ENCODE measurements at regions not wholly inside any gene's neighbourhood (a gene's known extent, or its start where the extent isn't known, plus 50 kb on each side); places are given as distances from the start of the nearest gene placed in this dataset.
A peak's percentile ranks its signal among the peaks of the same experiment; 100 is the strongest.

DNA sequence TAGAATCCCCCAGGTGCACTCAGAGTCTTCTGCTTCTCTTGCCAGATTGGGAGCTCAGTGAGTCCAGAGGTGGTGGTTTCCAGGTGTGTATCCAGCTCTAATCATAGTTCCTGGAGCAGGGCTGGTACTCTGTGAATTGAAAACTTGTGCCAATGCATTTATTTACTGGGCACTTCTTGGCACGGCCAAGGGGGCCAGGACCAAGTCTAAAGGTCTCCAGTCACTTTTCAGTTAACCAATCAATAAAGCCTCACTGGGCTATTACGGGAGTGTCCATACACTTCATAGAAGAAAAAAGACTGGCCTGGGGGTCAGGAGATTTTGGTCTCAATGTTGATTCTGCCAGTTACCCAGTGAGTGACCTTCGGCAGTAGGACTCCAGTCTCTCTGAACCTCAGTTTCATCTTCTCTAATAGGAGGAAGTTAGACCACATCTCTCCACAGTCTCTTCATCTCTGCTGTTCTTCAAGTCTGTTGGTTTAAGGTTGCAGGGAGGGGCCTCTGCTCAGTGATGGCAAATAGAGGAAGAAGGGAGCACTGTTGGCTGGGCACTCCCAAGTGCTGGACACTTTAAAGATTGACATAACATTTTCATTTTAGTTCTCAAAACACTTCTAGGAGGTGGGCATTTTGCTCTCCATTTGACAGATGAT lies 188.5 kb upstream of the E2F8 start:
- no peak for DNase-seq

DNA sequence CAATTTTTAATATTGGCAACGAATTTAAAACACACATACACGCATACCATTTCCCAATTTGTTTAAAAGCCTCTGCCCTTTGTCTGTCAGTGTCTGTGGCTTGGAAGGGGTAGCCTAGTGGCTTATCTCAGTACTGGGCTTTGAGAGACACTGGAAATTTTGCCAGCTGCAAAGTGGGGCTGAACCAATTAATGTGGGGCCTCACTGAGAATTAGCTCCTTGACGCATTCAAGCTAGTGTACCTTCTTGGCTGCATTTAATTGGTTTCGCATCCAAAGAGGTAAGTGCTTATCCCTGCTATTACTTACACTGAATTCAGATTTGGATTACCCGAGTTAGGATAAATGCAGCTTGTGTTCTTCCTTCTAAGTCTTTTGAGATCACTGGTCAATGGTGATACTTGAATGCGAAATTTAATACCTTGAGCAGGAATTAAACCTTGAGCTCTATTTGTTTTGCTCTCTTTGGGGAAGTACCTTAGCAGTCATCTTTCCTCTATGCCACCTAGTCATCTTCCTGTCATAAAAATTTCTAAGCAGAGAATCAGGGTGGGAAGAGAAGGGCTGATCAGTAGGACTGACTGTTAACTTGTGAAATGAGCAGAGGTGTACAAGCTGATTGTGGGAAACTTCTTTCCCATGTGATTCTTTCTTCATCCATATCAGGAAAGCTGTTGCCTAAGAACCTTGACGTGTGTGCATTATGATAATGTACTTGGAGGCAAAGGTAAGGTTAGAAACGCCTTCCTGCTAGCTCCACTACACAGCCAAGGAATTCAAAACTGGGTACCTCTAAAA lies 187.7 kb upstream of the E2F8 start:
- DNase-seq = no peak

GRCh38 chr11:19426756-19427403 lies 186.1 kb upstream of the E2F8 start:
- DNase-seq = peak; percentile 8

- no peak for DNase-seq
Measured at GRCh38 chr11:19426011-19426755, 185.4 kb upstream of the E2F8 start.

DNA sequence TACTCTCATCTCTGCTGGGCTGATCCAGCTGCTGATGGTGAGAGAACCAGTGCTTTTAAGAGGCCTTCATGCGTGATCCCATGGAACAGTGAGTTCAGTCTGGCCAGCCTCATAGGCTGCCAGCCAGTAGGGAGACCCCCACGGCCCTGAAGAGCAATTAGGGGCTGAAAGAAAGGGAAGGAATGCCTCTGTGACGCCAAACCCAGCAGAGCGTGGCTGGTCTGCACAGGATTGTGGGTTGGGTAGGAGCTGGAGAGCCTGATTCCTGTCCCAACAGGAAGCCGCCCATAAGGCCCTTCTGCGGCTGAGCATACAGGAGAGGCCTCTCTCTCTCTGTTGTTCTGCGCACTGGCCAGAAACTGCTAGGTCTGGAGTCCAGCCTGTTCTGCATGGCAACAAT lies 181.5 kb upstream of the E2F8 start:
- DNase-seq = no peak

GRCh38 chr11:19420868-19421533 lies 180.3 kb upstream of the E2F8 start:
- DNase-seq = no peak

DNA sequence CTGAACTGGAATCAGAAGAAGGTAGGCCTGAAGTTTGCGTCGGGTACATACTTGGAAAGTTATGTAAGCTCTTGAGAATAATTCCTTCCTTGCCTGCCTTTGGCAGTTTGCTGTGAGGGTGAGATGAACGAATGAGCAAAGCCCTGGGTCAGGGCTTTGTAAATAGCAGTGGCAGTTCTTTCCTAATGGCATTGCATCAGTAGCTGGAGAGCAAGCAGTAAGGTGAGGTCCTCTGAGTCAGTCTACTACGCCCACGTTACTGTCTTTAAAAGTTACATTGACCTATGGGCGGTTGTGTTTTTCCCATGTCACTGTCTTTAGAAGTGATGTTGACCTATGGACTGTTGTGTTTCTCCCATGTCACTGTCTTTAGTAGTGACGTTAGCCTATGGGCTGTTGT lies 179.1 kb upstream of the E2F8 start:
- DNase-seq = no peak

DNA sequence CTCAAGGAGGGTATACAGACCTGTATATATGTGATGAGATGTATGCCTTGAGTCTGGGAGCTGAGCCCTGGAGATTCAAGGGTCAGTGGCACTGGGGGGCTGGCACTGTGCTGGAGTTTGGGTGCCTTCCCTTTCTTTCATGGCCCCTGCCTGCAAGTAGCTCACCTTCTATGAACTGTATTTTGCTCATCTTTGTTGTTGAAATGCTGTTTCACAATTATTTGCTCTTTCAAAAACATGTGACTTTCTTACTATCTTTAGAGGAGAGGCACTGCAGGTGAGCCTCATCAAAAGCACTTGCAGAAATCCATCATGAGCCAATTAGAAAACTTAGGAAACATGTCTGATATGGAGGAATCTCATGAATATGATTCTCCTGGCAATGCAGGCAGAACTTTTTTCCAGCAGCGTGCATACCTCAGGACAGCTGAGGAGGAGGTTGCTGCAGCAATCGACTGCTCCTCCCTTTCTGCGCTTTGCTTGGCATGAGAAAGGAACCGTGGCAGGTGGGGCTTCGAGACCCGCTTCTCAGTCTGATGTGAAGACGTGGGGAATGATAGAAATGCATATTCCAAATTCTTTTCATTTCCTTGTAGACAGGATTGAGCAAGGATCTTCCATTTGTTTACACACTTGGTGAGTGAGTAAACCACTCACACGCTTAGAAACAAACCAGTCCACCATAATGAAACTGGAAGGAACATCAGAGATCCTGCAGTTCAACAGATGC lies 178.4 kb upstream of the E2F8 start:
- no peak for DNase-seq

GRCh38 chr11:19418221-19418620 lies 177.5 kb upstream of the E2F8 start:
- no peak for DNase-seq

DNA sequence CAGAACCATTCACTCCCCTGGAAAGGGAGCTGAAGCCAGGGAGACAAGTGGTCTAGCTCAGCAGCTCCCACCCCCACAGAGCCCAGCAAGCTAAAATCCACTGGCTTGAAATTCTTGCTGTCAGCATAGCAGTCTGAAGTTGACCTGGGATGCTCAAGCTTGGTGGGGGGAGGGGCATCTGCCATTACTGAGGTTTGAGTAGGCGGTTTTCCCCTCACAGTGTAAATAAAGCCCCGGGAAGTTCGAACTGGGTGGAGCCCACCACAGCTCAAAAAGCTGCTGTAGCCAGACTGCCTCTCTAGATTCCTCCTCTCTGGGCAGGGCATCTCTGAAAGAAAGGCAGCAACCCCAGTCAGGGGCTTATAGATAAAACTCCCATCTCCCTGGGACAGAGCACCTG lies 171.3 kb upstream of the E2F8 start:
- peak; percentile 9 for DNase-seq

GRCh38 chr11:19410032-19410431 lies 169.3 kb upstream of the E2F8 start:
- no peak for DNase-seq

GRCh38 chr11:19409307-19409706 lies 168.6 kb upstream of the E2F8 start:
- DNase-seq = no peak

GRCh38 chr11:19407677-19408270 lies 167.0 kb upstream of the E2F8 start:
- DNase-seq = no peak

DNA sequence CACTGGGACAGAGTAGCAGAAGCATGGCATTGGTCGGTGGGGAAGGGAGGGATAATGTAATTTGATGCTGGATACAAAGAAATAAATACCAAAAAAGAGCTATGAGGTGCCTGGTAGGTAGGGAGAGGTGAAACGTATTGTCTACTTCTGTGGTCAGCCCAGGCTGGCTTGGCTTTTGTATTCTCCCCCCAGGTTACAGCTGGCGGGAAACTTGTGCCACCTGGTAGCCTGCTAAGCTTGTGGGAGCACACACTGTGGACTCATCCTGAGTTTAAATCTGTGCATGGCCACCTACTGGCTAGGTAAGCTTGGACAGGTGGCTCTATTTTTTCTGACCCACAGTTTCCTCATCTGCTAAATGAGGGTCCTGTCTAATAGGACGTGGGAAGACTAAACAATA lies 165.2 kb upstream of the E2F8 start:
- no peak for DNase-seq

GRCh38 chr11:19404787-19405186 lies 164.0 kb upstream of the E2F8 start:
- no peak for DNase-seq

- DNase-seq = no peak
Measured at GRCh38 chr11:19403196-19403895, 162.6 kb upstream of the E2F8 start.

GRCh38 chr11:19400296-19400695 lies 159.6 kb upstream of the E2F8 start:
- no peak for DNase-seq

DNA sequence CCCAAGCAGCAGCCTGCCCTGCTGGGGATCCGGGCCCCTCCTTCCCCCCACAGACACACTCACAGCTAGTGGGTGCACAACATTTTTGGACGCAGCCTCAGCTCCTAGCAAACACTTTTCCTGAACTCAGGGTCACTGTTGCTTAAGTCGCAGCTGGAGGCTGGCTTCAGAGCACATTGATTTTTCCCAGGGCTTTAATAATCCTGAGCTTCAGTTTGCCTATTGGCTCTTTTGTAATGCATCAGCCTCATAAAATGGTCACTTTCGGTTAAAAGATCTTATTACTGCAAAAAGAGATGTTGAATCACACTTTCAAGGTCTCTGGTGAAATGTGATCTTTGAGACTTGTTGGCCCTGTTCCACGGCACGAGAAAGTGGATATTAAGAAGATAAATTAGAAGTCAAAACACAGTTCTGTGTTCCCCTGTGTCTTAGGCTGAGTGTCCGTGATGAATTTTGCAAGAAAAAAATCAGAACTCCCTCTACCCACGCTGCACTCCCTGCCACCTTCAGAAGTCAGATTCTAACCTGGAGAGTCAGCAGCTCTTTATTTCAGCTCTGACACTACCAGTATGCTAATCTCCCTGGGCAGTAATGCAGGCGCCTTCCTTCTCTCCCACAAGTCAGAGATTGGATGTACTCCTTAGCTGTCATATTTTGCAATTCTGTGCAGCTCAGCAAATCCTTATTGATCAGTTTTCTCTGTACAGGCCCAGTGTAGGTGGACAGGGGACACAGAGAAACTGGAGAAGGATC lies 158.2 kb upstream of the E2F8 start:
- no peak for DNase-seq

GRCh38 chr11:19398273-19398672 lies 157.5 kb upstream of the E2F8 start:
- DNase-seq = no peak

DNA sequence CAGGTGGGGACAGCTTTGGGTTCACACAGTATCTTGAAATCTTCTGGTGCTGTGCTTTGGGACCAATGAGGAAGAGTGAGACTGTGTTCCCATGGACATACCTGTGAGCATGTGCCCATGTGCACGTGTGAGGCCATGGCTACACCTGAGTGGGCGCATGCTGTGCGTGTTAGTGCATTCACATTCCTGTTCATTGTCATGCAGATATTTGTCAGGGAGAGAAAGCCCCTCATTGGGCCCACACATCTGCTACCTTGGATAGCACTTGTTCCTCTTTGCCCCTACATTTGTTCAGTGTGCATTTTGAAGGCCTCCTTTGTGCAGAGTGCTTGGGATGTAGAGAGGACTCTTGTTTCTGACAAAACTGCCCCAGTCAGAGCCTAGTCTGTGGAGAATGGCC lies 154.3 kb upstream of the E2F8 start:
- DNase-seq = no peak

Measured in NCI-H2227 treated with DMSO at 0.1 percent for 48 hours (cell line).